K562 (cell line): ENCODE measurements at regions not wholly inside any gene's neighbourhood (a gene's known extent, or its start where the extent isn't known, plus 50 kb on each side); places are given as distances from the start of the nearest gene placed in this dataset.

Source experiments
- DMBX1 ChIP-seq: fragments of 250-450 bp; sonication (Bioruptor Pico); IDR thresholded peaks from 2 replicates; pipeline ENCODE4 v1.8.0; 2022; ENCODE audit warnings: inconsistent platforms, mild to moderate bottlenecking, moderate library complexity, borderline replicate concordance
- ESRRA ChIP-seq: fragments of 450-650 bp; IDR thresholded peaks from 2 replicates; pipeline ENCODE4 v1.6.1; 2014; ENCODE audit warnings: low read depth, mild to moderate bottlenecking, moderate library complexity, borderline replicate concordance
- HLTF ChIP-seq: fragments of 450-650 bp; IDR thresholded peaks from 2 replicates; pipeline ENCODE4 v1.6.1; 2016
- HMBOX1 ChIP-seq: sonication (generic); IDR thresholded peaks from 2 replicates; pipeline ENCODE4 v1.6.1; 2016
- STAT6 ChIP-seq: sonication (generic); formaldehyde crosslinking; IDR thresholded peaks from 2 replicates; pipeline ENCODE4 v1.8.1; 2023; ENCODE audit warnings: mild to moderate bottlenecking, missing genetic modification reagents
- TF ChIP-seq, protein P1 (sequence below): sonication (generic); formaldehyde crosslinking; IDR thresholded peaks from 2 replicates; pipeline ENCODE4 v1.8.1; 2023; ENCODE audit warnings: mild to moderate bottlenecking, missing genetic modification reagents
- TF ChIP-seq, protein P2 (sequence below): fragments of 450-650 bp; formaldehyde crosslinking; IDR thresholded peaks from 2 replicates; pipeline ENCODE4 v1.4.0; 2020; ENCODE audit warnings: mild to moderate bottlenecking, mixed read lengths

GRCh38 chr7:117993377-117994003, 120.2 kb upstream of the CTTNBP2 start (continued):
- TF ChIP-seq HMBOX1 = no peak
- TF ChIP-seq, protein P1, sequence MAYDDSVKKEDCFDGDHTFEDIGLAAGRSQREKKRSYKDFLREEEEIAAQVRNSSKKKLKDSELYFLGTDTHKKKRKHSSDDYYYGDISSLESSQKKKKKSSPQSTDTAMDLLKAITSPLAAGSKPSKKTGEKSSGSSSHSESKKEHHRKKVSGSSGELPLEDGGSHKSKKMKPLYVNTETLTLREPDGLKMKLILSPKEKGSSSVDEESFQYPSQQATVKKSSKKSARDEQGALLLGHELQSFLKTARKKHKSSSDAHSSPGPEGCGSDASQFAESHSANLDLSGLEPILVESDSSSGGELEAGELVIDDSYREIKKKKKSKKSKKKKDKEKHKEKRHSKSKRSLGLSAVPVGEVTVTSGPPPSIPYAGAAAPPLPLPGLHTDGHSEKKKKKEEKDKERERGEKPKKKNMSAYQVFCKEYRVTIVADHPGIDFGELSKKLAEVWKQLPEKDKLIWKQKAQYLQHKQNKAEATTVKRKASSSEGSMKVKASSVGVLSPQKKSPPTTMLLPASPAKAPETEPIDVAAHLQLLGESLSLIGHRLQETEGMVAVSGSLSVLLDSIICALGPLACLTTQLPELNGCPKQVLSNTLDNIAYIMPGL (CRISPR knock-in tag) = no peak
- TF ChIP-seq HLTF = no peak
- no peak for TF ChIP-seq STAT6 (CRISPR knock-in tag)
- TF ChIP-seq ESRRA = peak; percentile 81
- TF ChIP-seq, protein P2, sequence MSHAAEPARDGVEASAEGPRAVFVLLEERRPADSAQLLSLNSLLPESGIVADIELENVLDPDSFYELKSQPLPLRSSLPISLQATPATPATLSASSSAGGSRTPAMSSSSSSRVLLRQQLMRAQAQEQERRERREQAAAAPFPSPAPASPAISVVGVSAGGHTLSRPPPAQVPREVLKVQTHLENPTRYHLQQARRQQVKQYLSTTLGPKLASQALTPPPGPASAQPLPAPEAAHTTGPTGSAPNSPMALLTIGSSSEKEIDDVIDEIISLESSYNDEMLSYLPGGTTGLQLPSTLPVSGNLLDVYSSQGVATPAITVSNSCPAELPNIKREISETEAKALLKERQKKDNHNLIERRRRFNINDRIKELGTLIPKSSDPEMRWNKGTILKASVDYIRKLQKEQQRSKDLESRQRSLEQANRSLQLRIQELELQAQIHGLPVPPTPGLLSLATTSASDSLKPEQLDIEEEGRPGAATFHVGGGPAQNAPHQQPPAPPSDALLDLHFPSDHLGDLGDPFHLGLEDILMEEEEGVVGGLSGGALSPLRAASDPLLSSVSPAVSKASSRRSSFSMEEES (CRISPR knock-in tag) = no peak
- no peak for TF ChIP-seq DMBX1 (CRISPR knock-in tag)
